Activated naive CD8-positive, alpha-beta T cell (primary cell): ENCODE measurements at regions not wholly inside any gene's neighbourhood (a gene's known extent, or its start where the extent isn't known, plus 50 kb on each side); places are given as distances from the start of the nearest gene placed in this dataset.
"Not testable (repeated sequence)": the region's sequence is repeated elsewhere in the genome, so short reads cannot be mapped to it uniquely, and the experiment has no call there.

Source experiments
- H3K27ac Mint-ChIP-seq: one replicate; pipeline ENCODE4 v1.8.0; 2021; ENCODE audit warnings: mixed read lengths
- H3K27me3 Mint-ChIP-seq: one replicate; pipeline ENCODE4 v1.8.0; 2021; ENCODE audit warnings: mixed read lengths
- H3K36me3 Mint-ChIP-seq: one replicate; pipeline ENCODE4 v1.8.0; 2021; ENCODE audit warnings: mixed read lengths
- H3K4me1 Mint-ChIP-seq: one replicate; pipeline ENCODE4 v1.8.0; 2021; ENCODE audit warnings: low read depth, mixed read lengths
- H3K4me3 Mint-ChIP-seq: one replicate; pipeline ENCODE4 v1.8.0; 2021; ENCODE audit warnings: mild to moderate bottlenecking, mixed read lengths
- H3K9me3 Mint-ChIP-seq: one replicate; pipeline ENCODE4 v1.8.0; 2021; ENCODE audit warnings: low read depth, mixed read lengths

- H3K4me1 Mint-ChIP-seq, result peaks cover 3% of the 10 kb centered on the region
- no peaks in the 10 kb centered on the region for H3K9me3 Mint-ChIP-seq
- no peak overlapping the region for H3K27ac Mint-ChIP-seq
- no peak overlapping the region for H3K4me3 Mint-ChIP-seq
- H3K27me3 Mint-ChIP-seq, result peaks cover 6% of the 10 kb centered on the region
- H3K36me3 Mint-ChIP-seq, result no peaks in the 10 kb centered on the region
These were observed 122.0 kb downstream of the USP22 start for GRCh38 chr17:20920815-20921199.

DNA sequence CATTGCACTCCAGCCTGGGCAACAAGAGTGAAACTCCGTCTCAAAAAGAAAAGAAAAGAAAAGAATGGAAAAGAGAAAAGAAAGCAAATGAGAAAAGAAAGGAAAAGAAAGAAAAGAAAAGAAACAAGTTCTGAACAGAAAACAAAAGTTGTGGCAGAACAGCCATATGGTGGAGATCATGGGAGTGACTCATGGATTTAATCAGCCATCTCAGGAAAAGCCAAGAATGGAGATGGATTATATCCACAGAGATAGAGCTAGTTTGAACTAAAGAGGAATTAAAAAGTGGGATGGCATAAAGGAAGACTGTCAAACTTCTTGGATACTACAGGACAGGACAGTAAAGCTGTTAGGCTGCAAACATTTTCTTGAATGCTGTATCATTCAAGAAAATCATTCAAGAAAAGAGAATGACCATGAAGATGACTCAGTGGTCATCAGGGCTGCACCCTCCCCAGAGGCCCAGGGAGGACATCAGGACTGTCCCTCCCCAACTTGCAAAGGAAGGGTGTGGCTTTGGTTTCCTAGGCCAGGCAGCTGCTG, 120.6 kb downstream of the USP22 start:
- Mint-ChIP-seq H3K4me3 (no peak overlapping the region), H3K4me1 (no peaks in the 10 kb centered on the region), H3K36me3 (no peaks in the 10 kb centered on the region), H3K27me3 (peaks cover 6% of the 10 kb centered on the region), H3K9me3 (no peaks in the 10 kb centered on the region), H3K27ac (no peak overlapping the region)

DNA sequence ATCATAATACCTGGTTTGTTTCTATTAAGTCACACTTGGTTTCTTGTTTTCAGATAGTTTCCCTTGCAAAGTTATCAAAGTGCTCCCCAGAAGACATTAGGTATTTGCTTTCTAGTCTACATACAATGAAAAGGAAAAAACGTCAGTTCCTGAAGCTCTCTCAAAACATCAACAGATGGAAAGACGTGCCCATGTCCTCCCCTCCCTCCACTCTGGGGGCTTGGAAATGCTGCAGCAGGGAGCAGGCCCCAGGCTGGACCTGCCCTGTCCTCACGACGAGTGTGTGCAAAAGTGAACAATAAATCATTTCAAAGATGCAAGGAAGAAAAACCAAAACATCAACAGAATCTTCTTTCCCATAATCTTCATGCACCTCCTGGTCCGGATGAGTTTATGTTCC, 118.5 kb downstream of the USP22 start:
- H3K36me3 Mint-ChIP-seq, result no peaks in the 10 kb centered on the region
- no peak overlapping the region for H3K27ac Mint-ChIP-seq
- no peak overlapping the region for H3K4me3 Mint-ChIP-seq
- H3K9me3 Mint-ChIP-seq, result no peaks in the 10 kb centered on the region
- H3K4me1 Mint-ChIP-seq, result no peaks in the 10 kb centered on the region
- peaks cover 2% of the 10 kb centered on the region for H3K27me3 Mint-ChIP-seq

GRCh38 chr17:20925091-20925490, 117.7 kb downstream of the USP22 start:
- no peak overlapping the region for H3K27ac Mint-ChIP-seq
- no peaks in the 10 kb centered on the region for H3K36me3 Mint-ChIP-seq
- no peaks in the 10 kb centered on the region for H3K9me3 Mint-ChIP-seq
- no peak overlapping the region for H3K4me3 Mint-ChIP-seq
- no peaks in the 10 kb centered on the region for H3K4me1 Mint-ChIP-seq
- peaks cover 2% of the 10 kb centered on the region for H3K27me3 Mint-ChIP-seq

DNA sequence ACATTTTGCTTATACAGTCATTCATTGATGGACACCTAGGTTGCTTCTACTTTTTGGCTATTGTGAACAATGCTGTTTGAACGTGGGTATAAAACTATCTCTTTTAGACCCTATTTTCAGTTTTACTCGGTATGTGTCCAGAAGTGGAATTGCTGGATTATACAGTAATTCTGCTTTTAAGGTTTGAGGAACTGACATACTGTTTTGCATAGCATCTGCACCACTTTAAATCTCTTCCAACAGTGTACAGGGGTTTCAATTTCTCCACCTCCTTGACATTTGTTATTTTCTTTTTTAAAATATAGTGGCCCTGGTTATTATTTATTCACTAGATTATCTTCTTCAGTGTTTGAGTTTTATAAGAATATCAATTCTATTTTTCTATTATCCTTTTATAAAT, 116.9 kb downstream of the USP22 start:
- Mint-ChIP-seq H3K27ac (no peak overlapping the region), H3K9me3 (no peaks in the 10 kb centered on the region), H3K4me1 (no peaks in the 10 kb centered on the region), H3K27me3 (peaks cover 2% of the 10 kb centered on the region), H3K36me3 (no peaks in the 10 kb centered on the region), H3K4me3 (no peak overlapping the region)

DNA sequence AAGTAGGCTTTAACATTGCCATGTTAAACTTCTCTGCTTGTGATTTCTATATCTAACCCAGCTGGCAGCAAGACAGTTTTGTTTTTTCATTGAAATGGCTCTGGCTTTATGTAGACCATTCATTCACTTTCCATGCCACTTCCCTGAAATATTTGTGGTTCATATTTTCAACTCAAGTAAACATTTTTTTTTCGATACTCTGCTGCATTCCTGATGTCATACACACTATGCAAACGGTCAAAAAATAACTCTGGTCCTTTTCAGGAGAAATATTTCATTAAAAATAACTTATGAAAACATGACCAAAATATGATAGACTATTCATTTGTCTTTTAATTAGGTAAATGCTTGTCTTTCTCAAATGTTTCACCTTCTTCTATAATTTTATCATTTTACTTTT, 116.3 kb downstream of the USP22 start:
- H3K4me3 Mint-ChIP-seq, result no peak overlapping the region
- H3K27ac Mint-ChIP-seq, result no peak overlapping the region
- H3K9me3 Mint-ChIP-seq, result no peaks in the 10 kb centered on the region
- H3K4me1 Mint-ChIP-seq, result no peaks in the 10 kb centered on the region
- H3K36me3 Mint-ChIP-seq, result no peaks in the 10 kb centered on the region
- H3K27me3 Mint-ChIP-seq, result peaks cover 2% of the 10 kb centered on the region

GRCh38 chr17:20927308-20927977, 115.4 kb downstream of the USP22 start:
- no peaks in the 10 kb centered on the region for H3K9me3 Mint-ChIP-seq
- H3K27ac Mint-ChIP-seq, result no peak overlapping the region
- no peaks in the 10 kb centered on the region for H3K4me1 Mint-ChIP-seq
- no peak overlapping the region for H3K4me3 Mint-ChIP-seq
- peaks cover 3% of the 10 kb centered on the region for H3K27me3 Mint-ChIP-seq
- H3K36me3 Mint-ChIP-seq, result no peaks in the 10 kb centered on the region

- no peaks in the 10 kb centered on the region for H3K36me3 Mint-ChIP-seq
- H3K4me3 Mint-ChIP-seq, result no peak overlapping the region
- peaks cover 1% of the 10 kb centered on the region for H3K27me3 Mint-ChIP-seq
- H3K27ac Mint-ChIP-seq, result no peak overlapping the region
- no peaks in the 10 kb centered on the region for H3K9me3 Mint-ChIP-seq
- H3K4me1 Mint-ChIP-seq, result no peaks in the 10 kb centered on the region
These were observed 113.5 kb downstream of the USP22 start for GRCh38 chr17:20929334-20929733.

DNA sequence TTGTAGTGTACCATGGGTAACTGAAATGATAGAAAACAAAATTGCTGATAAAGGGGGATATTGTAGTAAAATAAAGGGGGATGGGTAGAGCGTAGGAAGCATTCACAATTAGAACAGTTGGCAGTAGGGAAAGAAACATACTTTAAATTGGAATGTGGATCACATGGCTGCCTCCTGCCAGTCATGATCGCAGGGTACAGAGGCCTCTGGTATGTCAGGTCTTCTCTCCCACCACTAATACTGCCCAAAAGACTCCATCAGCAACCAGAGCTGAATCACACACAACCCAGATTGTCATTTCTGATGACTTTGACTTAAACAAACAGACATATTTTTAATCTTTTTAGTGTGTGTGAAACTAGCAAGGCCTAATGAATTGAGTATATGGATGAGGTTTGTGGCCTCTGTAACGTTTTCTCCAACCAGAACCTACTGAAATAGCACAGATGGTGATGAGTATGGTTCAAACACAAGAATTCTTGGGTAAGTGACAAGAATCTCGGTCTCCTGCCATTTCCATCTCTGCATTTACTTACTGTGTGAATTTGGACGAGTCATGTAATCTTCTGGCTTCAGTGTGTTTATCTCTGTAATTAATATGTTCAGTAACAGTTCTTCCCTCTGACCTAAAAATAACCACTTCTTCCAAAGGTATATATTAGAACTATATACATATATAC, 112.6 kb downstream of the USP22 start:
- Mint-ChIP-seq H3K4me1 (no peaks in the 10 kb centered on the region), H3K4me3 (no peak overlapping the region), H3K27ac (no peak overlapping the region), H3K9me3 (no peaks in the 10 kb centered on the region), H3K36me3 (no peaks in the 10 kb centered on the region), H3K27me3 (peaks cover 1% of the 10 kb centered on the region)

DNA sequence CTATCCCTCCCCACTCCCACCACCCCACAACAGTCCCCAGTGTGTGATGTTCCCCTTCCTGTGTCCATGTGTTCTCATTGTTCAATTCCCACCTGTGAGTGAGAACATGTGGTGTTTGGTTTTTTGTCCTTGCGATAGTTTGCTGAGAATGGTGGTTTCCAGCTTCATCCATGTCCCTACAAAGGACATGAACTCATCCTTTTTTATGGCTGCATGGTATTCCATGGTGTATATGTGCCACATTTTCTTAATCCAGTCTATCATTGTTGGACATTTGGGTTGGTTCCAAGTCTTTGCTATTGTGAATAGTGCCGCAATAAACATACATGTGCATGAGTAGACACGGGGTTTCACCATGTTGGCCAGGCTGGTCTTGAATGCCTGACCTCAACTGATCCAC, 109.8 kb downstream of the USP22 start:
- H3K4me3 Mint-ChIP-seq, H3K27ac Mint-ChIP-seq, H3K36me3 Mint-ChIP-seq, H3K4me1 Mint-ChIP-seq, H3K27me3 Mint-ChIP-seq, H3K9me3 Mint-ChIP-seq: not testable (repeated sequence)

DNA sequence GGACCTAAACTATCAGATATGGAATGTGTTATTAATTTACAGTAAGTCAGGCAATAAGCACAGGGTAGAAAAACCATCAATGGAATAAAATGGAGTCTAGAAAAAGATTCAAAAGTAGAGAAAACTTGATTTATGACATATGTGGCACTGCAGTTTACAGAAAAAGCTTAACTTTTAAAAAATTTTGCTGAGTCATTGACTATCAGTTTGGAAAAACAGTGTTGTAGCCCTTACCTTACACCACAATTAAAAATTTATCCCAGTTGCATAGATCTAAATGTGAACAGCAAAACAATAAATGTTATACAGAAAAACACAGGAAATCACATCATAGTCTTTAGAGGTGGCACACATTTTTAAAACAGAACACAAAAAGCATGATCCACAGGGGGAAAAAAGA, 108.5 kb downstream of the USP22 start:
- H3K36me3 Mint-ChIP-seq, result no peaks in the 10 kb centered on the region
- H3K4me1 Mint-ChIP-seq, result no peaks in the 10 kb centered on the region
- H3K9me3 Mint-ChIP-seq, result no peaks in the 10 kb centered on the region
- no peak overlapping the region for H3K4me3 Mint-ChIP-seq
- H3K27ac Mint-ChIP-seq, result no peak overlapping the region
- H3K27me3 Mint-ChIP-seq, result peaks cover 1% of the 10 kb centered on the region

DNA sequence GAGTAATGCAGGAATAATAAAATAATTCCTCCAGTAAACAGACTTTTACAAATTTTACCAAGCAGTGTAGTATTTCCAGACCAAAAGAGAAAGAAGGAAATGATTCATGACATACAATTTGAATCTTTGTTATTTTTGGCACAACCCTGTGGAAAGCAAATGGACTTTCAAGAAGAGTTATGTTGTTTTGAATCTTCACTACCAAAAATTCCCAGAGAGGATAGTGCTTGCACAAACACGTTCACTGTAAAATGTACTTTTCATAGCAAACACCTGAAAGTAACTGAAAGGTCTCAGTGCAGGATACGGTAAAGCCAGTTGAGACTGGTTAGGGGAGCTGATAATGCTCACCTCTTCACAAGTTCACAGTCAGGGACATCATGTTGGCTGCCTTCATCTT, 107.1 kb downstream of the USP22 start:
- H3K4me1 Mint-ChIP-seq, result no peaks in the 10 kb centered on the region
- peaks cover 1% of the 10 kb centered on the region for H3K27me3 Mint-ChIP-seq
- H3K4me3 Mint-ChIP-seq, result no peak overlapping the region
- H3K9me3 Mint-ChIP-seq, result no peaks in the 10 kb centered on the region
- no peak overlapping the region for H3K27ac Mint-ChIP-seq
- no peaks in the 10 kb centered on the region for H3K36me3 Mint-ChIP-seq

- H3K36me3 Mint-ChIP-seq, result no peaks in the 10 kb centered on the region
- no peaks in the 10 kb centered on the region for H3K4me1 Mint-ChIP-seq
- H3K27ac Mint-ChIP-seq, result no peak overlapping the region
- H3K4me3 Mint-ChIP-seq, result no peak overlapping the region
- no peaks in the 10 kb centered on the region for H3K9me3 Mint-ChIP-seq
- no peaks in the 10 kb centered on the region for H3K27me3 Mint-ChIP-seq
These were observed 104.6 kb downstream of the USP22 start for GRCh38 chr17:20938244-20938643.

- H3K27me3 Mint-ChIP-seq, result no peaks in the 10 kb centered on the region
- no peak overlapping the region for H3K27ac Mint-ChIP-seq
- no peak overlapping the region for H3K4me3 Mint-ChIP-seq
- H3K9me3 Mint-ChIP-seq, result no peaks in the 10 kb centered on the region
- H3K4me1 Mint-ChIP-seq, result no peaks in the 10 kb centered on the region
- H3K36me3 Mint-ChIP-seq, result no peaks in the 10 kb centered on the region
These were observed 103.7 kb downstream of the USP22 start for GRCh38 chr17:20938988-20939615.

DNA sequence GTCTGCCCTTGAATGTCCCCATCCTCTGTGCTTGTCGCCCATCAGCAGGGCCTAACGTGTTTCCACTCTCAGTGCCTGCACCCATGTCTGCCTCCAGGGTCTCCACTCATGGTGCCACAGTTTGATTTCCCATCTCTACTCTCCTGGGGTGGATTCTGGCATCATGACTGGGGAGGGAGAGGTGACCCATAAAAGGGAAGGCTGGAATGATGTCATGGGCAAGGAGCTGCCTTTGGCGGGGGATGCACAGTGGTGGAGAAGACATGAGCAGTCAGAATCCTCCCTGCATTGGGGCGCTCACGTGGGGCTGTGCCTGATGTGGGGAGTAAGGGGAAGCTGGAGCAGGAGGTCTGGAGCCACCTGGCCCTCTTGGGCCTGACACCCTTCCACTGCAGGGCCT, 100.9 kb downstream of the USP22 start:
- Mint-ChIP-seq H3K4me1 (no peaks in the 10 kb centered on the region), H3K27ac (no peak overlapping the region), H3K36me3 (no peaks in the 10 kb centered on the region), H3K4me3 (no peak overlapping the region), H3K27me3 (no peaks in the 10 kb centered on the region), H3K9me3 (no peaks in the 10 kb centered on the region)
